ENCODE measurements at regions not wholly inside any gene's neighbourhood (a gene's known extent, or its start where the extent isn't known, plus 50 kb on each side); places are given as distances from the start of the nearest gene placed in this dataset.

- no peak for ATAC-seq
- no peak for TF ChIP-seq CSDC2 (CRISPR knock-in tag; IDR thresholded peaks at IDR 0.05)
- no peak for TF ChIP-seq ISL1 (CRISPR knock-in tag; IDR thresholded peaks at IDR 0.05)
- no peak for TF ChIP-seq ZNF565 (CRISPR knock-in tag; conservative IDR thresholded peaks at IDR 0.05; ENCODE audit: low read depth)
- no peak for TF ChIP-seq TOX (CRISPR knock-in tag; IDR thresholded peaks at IDR 0.05; ENCODE audit: borderline replicate concordance)
- TF ChIP-seq GLIS3 (CRISPR knock-in tag; IDR thresholded peaks at IDR 0.05), result no peak
- no peak for TF ChIP-seq TSHZ2 (CRISPR knock-in tag; IDR thresholded peaks at IDR 0.05)
- TF ChIP-seq PPARA (CRISPR knock-in tag; IDR thresholded peaks at IDR 0.05; ENCODE audit: borderline replicate concordance), result no peak
- TF ChIP-seq ZNF70 (CRISPR knock-in tag; IDR thresholded peaks at IDR 0.05), result no peak
- no peak for TF ChIP-seq RARB (CRISPR knock-in tag; IDR thresholded peaks at IDR 0.05)
- no peak for TF ChIP-seq POU6F1 (CRISPR knock-in tag; IDR thresholded peaks at IDR 0.05; ENCODE audit: borderline replicate concordance, low read depth)
- TF ChIP-seq ZFP30 (CRISPR knock-in tag; IDR thresholded peaks at IDR 0.05), result no peak
- no peak for TF ChIP-seq OSR1 (CRISPR knock-in tag; IDR thresholded peaks at IDR 0.05)
- no peak for TF ChIP-seq ZNF8 (CRISPR knock-in tag; IDR thresholded peaks at IDR 0.05)
- no peak for TF ChIP-seq TCF4 (CRISPR knock-in tag; IDR thresholded peaks at IDR 0.05; ENCODE audit: borderline replicate concordance)
- TF ChIP-seq BACH2 (CRISPR knock-in tag; IDR thresholded peaks at IDR 0.05; ENCODE audit: borderline replicate concordance), result no peak
These were observed 959.9 kb downstream of the DIAPH3 start for GRCh38 chr13:59203855-59204254.

- TF ChIP-seq ZNF8 (CRISPR knock-in tag; IDR thresholded peaks at IDR 0.05), result no peak
- TF ChIP-seq TCF4 (CRISPR knock-in tag; IDR thresholded peaks at IDR 0.05; ENCODE audit: borderline replicate concordance), result no peak
- no peak for TF ChIP-seq PATZ1 (CRISPR knock-in tag; IDR thresholded peaks at IDR 0.05; ENCODE audit: borderline replicate concordance)
- no peak for TF ChIP-seq PPARA (CRISPR knock-in tag; IDR thresholded peaks at IDR 0.05; ENCODE audit: borderline replicate concordance)
- no peak for TF ChIP-seq ISL1 (CRISPR knock-in tag; IDR thresholded peaks at IDR 0.05)
- no peak for TF ChIP-seq GLIS3 (CRISPR knock-in tag; IDR thresholded peaks at IDR 0.05)
- no peak for TF ChIP-seq POU6F1 (CRISPR knock-in tag; IDR thresholded peaks at IDR 0.05; ENCODE audit: borderline replicate concordance, low read depth)
- TF ChIP-seq ARNTL (CRISPR knock-in tag; IDR thresholded peaks at IDR 0.05; ENCODE audit: borderline replicate concordance, low read depth), result no peak
- TF ChIP-seq ZNF565 (CRISPR knock-in tag; conservative IDR thresholded peaks at IDR 0.05; ENCODE audit: low read depth), result no peak
- TF ChIP-seq CSDC2 (CRISPR knock-in tag; IDR thresholded peaks at IDR 0.05), result no peak
- TF ChIP-seq RARB (CRISPR knock-in tag; IDR thresholded peaks at IDR 0.05), result no peak
- no peak for TF ChIP-seq BACH2 (CRISPR knock-in tag; IDR thresholded peaks at IDR 0.05; ENCODE audit: borderline replicate concordance)
- no peak for TF ChIP-seq ZC3H10 (CRISPR knock-in tag; IDR thresholded peaks at IDR 0.05)
- TF ChIP-seq ZNF70 (CRISPR knock-in tag; IDR thresholded peaks at IDR 0.05), result no peak
- TF ChIP-seq TSHZ2 (CRISPR knock-in tag; IDR thresholded peaks at IDR 0.05), result no peak
- TF ChIP-seq OSR1 (CRISPR knock-in tag; IDR thresholded peaks at IDR 0.05), result no peak
- TF ChIP-seq CREB5 (CRISPR knock-in tag; IDR thresholded peaks at IDR 0.05; ENCODE audit: low read depth), result no peak
- TF ChIP-seq ESRRG (CRISPR knock-in tag; IDR thresholded peaks at IDR 0.05), result no peak
- TF ChIP-seq SNAI2 (CRISPR knock-in tag; IDR thresholded peaks at IDR 0.05), result no peak
- ATAC-seq, result no peak
These were observed 958.2 kb downstream of the DIAPH3 start for GRCh38 chr13:59205501-59205900.

Measured in SK-N-SH treated with all-trans-retinoic acid at 6 μM for 48 hours (cell line).